ENCODE measurements at regions not wholly inside any gene's neighbourhood (a gene's known extent, or its start where the extent isn't known, plus 50 kb on each side); places are given as distances from the start of the nearest gene placed in this dataset.
"Not testable (repeated sequence)": the region's sequence is repeated elsewhere in the genome, so short reads cannot be mapped to it uniquely, and the experiment has no call there.

GRCh38 chr11:46215208-46215931 lies 62.1 kb upstream of the CREB3L1 start:
- Histone ChIP-seq H3K4me3 (ENCODE audit: low read depth, low read length) (no peak overlapping the region), H3K27ac (no peak overlapping the region), H3K27me3 (replicated peaks) (no peaks in the 10 kb centered on the region), H3K36me3 (replicated peaks) (no peaks in the 10 kb centered on the region)
- TF ChIP-seq CTCF (IDR thresholded peaks at IDR 0.05; ENCODE audit: low read depth, low read length, missing control alignments): no peak
- no peak for DNase-seq
- in situ Hi-C loops (cut with HindIII; ENCODE audit: low pct_ligation_motif_present, low sequenced_read_pairs): no loop called here

DNA sequence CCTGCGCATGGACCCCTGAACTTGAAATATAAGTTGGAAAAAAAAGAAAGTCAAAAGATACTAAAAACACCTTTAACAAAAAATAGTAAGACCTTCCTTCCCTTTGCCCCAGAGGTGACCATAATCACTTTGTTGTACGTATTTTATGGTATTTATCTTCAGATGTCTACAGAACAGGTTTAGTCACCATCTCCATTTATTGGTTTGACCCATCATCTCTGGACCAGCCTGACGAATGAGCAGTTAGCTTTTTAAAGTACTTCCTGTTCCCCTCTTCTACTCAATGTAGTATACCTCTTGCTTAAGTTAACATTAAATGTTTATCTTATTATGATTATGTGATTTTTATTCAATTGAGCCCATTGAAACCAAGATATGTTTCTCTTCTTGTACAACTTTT lies 64.7 kb upstream of the CREB3L1 start:
- no peak for TF ChIP-seq CTCF (IDR thresholded peaks at IDR 0.05; ENCODE audit: low read depth, low read length, missing control alignments)
- Histone ChIP-seq H3K4me3 (ENCODE audit: low read depth, low read length) (no peak overlapping the region), H3K27ac (no peak overlapping the region), H3K27me3 (replicated peaks) (no peaks in the 10 kb centered on the region), H3K36me3 (replicated peaks) (no peaks in the 10 kb centered on the region)
- in situ Hi-C loops (cut with HindIII; ENCODE audit: low pct_ligation_motif_present, low sequenced_read_pairs): no loop called here
- DNase-seq: no peak

DNA sequence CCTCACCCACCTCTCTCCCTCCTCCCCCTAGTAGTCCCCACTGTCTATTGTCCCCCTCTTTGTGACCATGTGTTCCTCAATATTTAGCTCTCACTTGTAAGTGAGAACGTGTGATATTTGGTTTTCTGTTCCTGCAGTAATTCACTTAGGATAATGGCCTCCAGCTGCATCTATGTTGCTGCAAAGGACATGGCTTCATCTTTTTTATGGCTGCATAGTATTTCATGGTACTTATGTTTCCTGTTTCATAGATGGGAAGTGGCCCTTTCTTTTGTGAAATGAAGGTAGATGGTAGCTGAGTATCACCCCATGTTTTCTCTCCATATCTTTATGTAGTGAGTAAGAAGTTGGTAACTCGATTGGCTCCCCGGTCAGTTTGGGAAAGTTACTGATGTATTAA lies 66.6 kb upstream of the CREB3L1 start:
- TF ChIP-seq CTCF (IDR thresholded peaks at IDR 0.05; ENCODE audit: low read depth, low read length, missing control alignments): no peak

DNA sequence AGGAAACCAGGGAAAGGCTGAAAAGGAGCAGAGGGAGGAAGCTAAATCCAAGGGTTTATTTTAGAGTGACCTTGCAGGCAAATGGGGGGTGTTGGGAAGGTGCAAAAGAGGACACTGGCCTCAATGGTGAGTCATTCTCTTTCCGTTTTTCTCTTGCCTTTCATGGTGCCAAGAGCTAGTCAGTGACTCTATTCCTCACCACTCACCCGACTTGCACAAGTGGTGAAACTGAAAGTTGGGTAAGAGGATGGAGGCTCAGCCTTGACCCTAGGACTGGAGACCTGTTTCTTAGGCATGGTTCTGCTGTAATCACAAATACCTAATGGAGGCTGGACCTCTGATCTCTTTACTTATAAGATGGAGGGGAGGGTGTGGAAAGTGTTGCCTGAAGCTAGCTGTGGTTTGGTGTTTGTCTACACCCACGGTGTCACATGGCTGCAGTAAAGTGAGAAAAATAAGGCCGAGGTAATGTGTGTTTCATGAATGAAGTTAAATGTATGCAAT lies 67.3 kb upstream of the CREB3L1 start:
- TF ChIP-seq CTCF (IDR thresholded peaks at IDR 0.05; ENCODE audit: low read depth, low read length, missing control alignments): no peak
- Histone ChIP-seq H3K36me3 (replicated peaks) (no peaks in the 10 kb centered on the region), H3K4me3 (ENCODE audit: low read depth, low read length) (no peak overlapping the region), H3K27me3 (replicated peaks) (no peaks in the 10 kb centered on the region), H3K27ac (no peak overlapping the region)
- DNase-seq: peak; percentile 43
- in situ Hi-C loops (cut with HindIII; ENCODE audit: low pct_ligation_motif_present, low sequenced_read_pairs): no loop called here

More for the DNA sequence above, 66.6 kb upstream of the CREB3L1 start:
- Histone ChIP-seq H3K36me3 (replicated peaks) (no peaks in the 10 kb centered on the region), H3K27ac (no peak overlapping the region), H3K4me3 (ENCODE audit: low read depth, low read length) (no peak overlapping the region), H3K27me3 (replicated peaks) (no peaks in the 10 kb centered on the region)
- DNase-seq: no peak
- in situ Hi-C loops (cut with HindIII; ENCODE audit: low pct_ligation_motif_present, low sequenced_read_pairs): no loop called here

DNA sequence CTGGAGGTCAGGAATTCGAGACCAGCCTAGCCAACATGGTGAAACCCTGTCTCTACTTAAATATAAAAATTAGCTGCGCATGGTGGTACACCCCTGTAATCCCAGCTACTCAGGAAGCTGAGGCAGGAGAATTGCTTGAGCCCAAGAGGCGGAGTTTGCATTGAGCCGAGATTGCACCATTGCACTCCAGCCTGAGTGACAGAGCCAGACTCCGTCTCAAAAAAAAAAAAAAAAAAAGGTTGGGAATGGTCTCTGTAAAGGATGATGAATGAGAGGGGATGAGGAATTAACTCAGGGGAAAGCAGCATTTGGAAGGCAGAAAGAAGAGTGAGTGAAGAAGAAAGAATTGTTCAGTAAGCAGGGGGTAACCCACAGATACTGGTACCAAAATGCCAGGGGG lies 67.8 kb upstream of the CREB3L1 start:
- DNase-seq; in situ Hi-C loops (cut with HindIII; ENCODE audit: low pct_ligation_motif_present, low sequenced_read_pairs); H3K27me3 ChIP-seq (replicated peaks); H3K4me3 ChIP-seq (ENCODE audit: low read depth, low read length); H3K36me3 ChIP-seq (replicated peaks); H3K27ac ChIP-seq: not testable (repeated sequence)

DNA sequence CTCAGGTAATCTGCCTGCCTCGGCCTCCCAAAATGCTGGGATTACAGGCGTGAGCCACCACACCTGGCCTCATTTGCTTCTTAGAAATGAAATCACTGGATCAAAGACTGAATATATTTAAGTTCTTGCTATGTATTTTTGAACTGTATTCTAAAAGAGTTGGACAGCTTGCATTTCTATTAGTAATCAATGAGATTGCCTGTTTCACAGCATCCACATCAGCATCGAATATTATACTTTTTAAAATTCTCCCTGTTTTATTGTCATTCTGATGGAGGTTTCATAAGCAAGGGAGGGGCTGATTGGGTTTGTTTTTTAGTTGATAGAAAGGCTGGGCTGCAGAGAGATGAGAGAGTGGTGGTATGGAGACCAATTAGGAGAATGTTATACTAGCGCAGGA lies 68.7 kb upstream of the CREB3L1 start:
- Histone ChIP-seq H3K4me3 (ENCODE audit: low read depth, low read length) (no peak overlapping the region), H3K27ac (no peak overlapping the region), H3K36me3 (replicated peaks) (no peaks in the 10 kb centered on the region), H3K27me3 (replicated peaks) (no peaks in the 10 kb centered on the region)
- DNase-seq: no peak
- no peak for TF ChIP-seq CTCF (IDR thresholded peaks at IDR 0.05; ENCODE audit: low read depth, low read length, missing control alignments)
- in situ Hi-C loops (cut with HindIII; ENCODE audit: low pct_ligation_motif_present, low sequenced_read_pairs): no loop called here

Data from brain microvascular endothelial cell (primary cell).